Mesothelial cell of epicardium (in vitro differentiated cells): ENCODE measurements at regions not wholly inside any gene's neighbourhood (a gene's known extent, or its start where the extent isn't known, plus 50 kb on each side); places are given as distances from the start of the nearest gene placed in this dataset.

Source experiments
- DNase-seq, 2 experiments: peaks; one replicate each; pipeline ENCODE4 v3.0.0; 2021; ENCODE audit warnings: low spot score in 2 of 2; ENCODE audit not compliant: unreplicated experiment in 2 of 2
- H3K27ac Mint-ChIP-seq: 2 replicates; pipeline ENCODE4 v1.8.0; 2021; ENCODE audit warnings: mixed read lengths
- H3K27me3 Mint-ChIP-seq: 2 replicates; pipeline ENCODE4 v1.8.0; 2021; ENCODE audit warnings: low read depth, mixed read lengths
- H3K36me3 Mint-ChIP-seq: 2 replicates; pipeline ENCODE4 v1.8.0; 2021; ENCODE audit warnings: mixed read lengths
- H3K4me1 Mint-ChIP-seq: 2 replicates; pipeline ENCODE4 v1.8.0; 2021; ENCODE audit warnings: mixed read lengths
- H3K4me3 Mint-ChIP-seq: 2 replicates; pipeline ENCODE4 v1.8.0; 2021; ENCODE audit warnings: mild to moderate bottlenecking, moderate library complexity, mixed read lengths
- H3K9me3 Mint-ChIP-seq: 2 replicates; pipeline ENCODE4 v1.8.0; 2021; ENCODE audit warnings: mixed read lengths
- TF ChIP-seq, protein P1 (sequence below): fragments of 200-600 bp; sonication (generic); IDR thresholded peaks from one replicate; pipeline ENCODE4 v1.5.0; 2021; ENCODE audit warnings: antibody characterized with exemption; ENCODE audit not compliant: unreplicated experiment

DNA sequence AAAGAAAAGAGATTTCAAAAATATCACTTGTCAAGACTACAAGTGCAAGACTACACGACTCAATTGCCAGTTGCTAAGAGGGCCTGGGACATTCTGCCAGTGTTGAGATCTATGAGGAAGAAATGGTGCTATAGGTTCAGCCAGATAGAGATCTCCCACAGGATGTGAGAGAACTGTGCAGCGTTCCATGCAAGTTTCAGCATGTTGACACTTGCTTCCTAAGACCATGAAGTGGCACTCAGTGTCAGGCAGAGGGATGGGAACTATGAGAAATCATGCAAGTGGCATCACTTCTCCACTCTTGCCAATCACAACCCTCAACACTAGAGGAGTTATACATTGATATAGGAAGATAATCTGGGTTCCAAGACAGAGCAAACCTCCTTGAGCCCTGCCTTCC lies 210.3 kb downstream of the CHRM2 start:
- no peak overlapping the region for H3K4me3 Mint-ChIP-seq
- H3K36me3 Mint-ChIP-seq, result no peaks in the 10 kb centered on the region
- no peaks in the 10 kb centered on the region for H3K27me3 Mint-ChIP-seq
- TF ChIP-seq, protein P1, sequence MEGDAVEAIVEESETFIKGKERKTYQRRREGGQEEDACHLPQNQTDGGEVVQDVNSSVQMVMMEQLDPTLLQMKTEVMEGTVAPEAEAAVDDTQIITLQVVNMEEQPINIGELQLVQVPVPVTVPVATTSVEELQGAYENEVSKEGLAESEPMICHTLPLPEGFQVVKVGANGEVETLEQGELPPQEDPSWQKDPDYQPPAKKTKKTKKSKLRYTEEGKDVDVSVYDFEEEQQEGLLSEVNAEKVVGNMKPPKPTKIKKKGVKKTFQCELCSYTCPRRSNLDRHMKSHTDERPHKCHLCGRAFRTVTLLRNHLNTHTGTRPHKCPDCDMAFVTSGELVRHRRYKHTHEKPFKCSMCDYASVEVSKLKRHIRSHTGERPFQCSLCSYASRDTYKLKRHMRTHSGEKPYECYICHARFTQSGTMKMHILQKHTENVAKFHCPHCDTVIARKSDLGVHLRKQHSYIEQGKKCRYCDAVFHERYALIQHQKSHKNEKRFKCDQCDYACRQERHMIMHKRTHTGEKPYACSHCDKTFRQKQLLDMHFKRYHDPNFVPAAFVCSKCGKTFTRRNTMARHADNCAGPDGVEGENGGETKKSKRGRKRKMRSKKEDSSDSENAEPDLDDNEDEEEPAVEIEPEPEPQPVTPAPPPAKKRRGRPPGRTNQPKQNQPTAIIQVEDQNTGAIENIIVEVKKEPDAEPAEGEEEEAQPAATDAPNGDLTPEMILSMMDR, result no peak
- H3K27ac Mint-ChIP-seq, result no peak overlapping the region
- peaks cover 4% of the 10 kb centered on the region for H3K9me3 Mint-ChIP-seq
- H3K4me1 Mint-ChIP-seq, result peaks cover 24% of the 10 kb centered on the region
- no peak for DNase-seq

DNA sequence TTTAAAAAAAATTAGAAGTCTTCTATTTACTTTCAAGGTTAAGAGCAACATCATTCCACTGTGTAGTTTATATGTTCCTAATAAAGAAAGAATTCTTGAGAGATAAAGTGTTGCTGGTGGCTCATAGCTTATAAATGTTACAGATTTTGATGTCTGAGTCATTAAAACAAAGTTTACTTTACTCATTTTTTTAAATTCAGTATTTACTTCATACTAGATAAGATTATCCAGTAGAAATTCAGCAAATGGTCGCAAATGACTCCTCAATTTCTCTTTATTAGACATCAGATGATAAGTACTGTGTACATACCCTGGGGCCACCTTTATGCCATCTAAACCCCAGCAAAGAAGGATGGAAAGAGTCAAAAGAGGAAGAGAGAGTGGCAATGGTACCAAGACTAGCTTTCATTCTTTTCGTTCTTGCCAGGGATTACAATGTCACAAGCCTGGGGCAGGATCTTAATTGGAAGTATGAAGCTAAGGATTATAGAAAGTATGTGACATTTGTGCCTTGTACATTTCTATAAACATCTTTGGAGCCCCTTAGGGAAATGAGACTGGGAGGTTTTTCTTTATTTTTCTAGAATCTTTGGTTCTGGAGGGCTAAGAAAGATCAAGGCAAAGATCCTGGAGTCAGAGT lies 206.1 kb downstream of the CHRM2 start:
- Mint-ChIP-seq H3K36me3 (no peaks in the 10 kb centered on the region), H3K27me3 (no peaks in the 10 kb centered on the region), H3K4me3 (no peak overlapping the region), H3K4me1 (peaks cover 13% of the 10 kb centered on the region), H3K27ac (no peak overlapping the region), H3K9me3 (peaks cover 4% of the 10 kb centered on the region)
- DNase-seq, result no peak
- TF ChIP-seq, protein P1, result no peak

DNA sequence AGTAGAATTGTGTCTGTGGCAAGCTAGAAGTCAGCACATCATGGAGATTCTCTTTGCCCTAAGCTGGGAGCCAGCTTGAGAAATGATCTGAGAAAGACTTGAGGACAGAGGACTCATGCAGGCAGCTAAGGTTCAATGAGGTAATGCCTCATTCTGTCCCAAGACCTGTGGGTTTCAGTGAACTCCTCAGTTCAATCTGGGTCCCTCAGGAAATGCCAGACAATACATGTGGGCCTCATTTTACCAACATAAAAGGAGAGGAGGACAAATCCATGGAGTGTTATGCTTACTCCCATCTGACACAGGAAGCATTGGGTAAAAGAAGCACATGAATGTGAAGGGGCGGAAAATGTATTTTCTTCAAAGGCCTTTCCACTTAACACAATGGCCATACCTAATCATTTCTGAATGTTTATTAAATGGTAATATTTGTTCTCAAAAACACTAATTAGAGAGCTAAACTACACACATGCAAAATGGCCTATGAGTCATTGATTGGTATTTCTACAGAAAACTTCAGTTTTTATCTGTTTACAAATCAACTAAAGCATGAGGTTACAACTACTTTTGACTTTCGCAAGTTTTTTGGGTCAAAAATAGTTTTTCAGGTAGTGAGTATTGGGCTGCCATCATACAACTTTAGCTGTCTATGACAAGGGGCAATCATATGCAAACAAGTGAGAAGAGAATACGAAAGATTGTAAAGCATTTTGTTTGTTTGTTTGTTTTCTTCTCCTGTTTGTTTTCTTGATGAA lies 205.3 kb downstream of the CHRM2 start:
- peaks cover under 1% of the 10 kb centered on the region for H3K9me3 Mint-ChIP-seq
- H3K27me3 Mint-ChIP-seq, result no peaks in the 10 kb centered on the region
- no peak overlapping the region for H3K4me3 Mint-ChIP-seq
- no peaks in the 10 kb centered on the region for H3K36me3 Mint-ChIP-seq
- no peak overlapping the region for H3K27ac Mint-ChIP-seq
- no peak for DNase-seq
- peaks cover 13% of the 10 kb centered on the region for H3K4me1 Mint-ChIP-seq
- TF ChIP-seq, protein P1, result no peak
